ENCODE measurements at regions not wholly inside any gene's neighbourhood (a gene's known extent, or its start where the extent isn't known, plus 50 kb on each side); places are given as distances from the start of the nearest gene placed in this dataset.
"Not testable (repeated sequence)": the region's sequence is repeated elsewhere in the genome, so short reads cannot be mapped to it uniquely, and the experiment has no call there.

DNA sequence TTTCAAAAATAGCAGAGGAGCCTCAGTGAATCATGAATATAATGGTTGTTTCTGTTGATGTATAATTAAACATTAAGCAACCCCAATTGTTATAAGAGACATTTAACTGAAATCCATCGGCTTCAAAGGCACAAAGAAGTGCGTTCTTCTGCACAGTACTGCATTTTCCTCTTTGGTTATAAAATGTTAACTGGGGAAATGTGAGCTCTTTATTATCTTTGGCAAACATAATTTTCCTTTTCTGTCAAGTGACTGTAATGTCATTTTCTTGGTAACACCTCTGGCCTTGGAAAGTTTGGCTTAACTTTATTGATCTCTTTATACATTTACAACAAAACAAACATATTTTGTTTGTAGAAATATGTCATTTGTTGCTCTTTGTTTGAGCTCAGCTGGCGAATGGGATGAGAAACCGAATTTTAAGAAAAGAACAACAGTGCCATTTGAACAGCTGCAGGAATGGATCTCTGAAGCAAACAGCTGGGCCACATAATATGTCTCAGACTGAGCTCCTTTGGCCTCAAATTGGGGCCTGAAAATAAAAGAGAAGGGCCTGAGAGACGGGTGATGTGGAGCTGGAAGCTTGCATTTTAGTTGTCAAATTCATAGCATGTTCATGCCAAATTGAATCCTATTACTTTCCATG is 427.0 kb upstream of the SPTLC3 start:
- DNase-seq (ENCODE audit: low spot score), result no peak
- TF ChIP-seq, protein P1, sequence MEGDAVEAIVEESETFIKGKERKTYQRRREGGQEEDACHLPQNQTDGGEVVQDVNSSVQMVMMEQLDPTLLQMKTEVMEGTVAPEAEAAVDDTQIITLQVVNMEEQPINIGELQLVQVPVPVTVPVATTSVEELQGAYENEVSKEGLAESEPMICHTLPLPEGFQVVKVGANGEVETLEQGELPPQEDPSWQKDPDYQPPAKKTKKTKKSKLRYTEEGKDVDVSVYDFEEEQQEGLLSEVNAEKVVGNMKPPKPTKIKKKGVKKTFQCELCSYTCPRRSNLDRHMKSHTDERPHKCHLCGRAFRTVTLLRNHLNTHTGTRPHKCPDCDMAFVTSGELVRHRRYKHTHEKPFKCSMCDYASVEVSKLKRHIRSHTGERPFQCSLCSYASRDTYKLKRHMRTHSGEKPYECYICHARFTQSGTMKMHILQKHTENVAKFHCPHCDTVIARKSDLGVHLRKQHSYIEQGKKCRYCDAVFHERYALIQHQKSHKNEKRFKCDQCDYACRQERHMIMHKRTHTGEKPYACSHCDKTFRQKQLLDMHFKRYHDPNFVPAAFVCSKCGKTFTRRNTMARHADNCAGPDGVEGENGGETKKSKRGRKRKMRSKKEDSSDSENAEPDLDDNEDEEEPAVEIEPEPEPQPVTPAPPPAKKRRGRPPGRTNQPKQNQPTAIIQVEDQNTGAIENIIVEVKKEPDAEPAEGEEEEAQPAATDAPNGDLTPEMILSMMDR (IDR thresholded peaks at IDR 0.05; ENCODE audit: extremely low read depth, missing control alignments), result no peak

DNA sequence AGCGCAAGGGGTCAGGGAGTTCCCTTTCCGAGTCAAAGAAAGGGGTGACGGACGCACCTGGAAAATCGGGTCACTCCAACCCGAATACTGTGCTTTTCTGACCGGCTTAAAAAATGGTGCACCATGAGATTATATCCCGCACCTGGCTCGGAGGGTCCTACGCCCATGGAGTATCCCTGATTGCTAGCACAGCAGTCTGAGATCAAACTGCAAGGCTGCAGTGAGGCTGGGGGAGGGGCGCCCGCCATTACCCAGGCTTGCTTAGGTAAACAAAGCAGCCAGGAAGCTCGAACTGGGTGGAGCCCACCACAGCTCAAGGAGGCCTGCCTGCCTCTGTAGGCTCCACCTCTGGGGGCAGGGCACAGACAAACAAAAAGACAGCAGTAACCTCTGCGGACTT is 426.1 kb upstream of the SPTLC3 start:
- DNase-seq (ENCODE audit: low spot score), result not testable (repeated sequence)

DNA sequence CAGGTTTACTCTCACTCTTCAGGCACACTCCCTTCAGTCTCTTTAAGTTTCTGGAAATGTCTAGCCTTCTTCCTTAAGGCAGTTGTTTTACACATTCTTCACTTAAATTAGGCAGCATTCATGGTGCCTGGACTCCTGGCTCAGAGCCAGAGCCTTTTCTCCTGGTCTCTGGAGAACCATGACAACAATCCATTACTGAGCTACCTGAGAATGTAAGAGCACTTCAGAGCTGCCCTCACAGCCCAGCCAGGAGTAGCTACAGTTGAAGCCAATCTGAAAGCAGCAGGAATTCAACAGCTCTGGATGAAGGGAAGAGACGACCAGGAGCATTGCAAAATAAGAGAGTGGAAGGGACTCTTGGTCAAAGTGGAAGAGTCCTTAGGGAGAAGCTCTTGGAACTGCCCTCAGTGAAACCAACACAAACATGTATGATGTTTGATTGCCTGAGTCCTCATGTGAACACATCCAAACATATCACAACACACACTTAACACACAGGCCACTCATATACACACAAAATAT is 416.8 kb upstream of the SPTLC3 start:
- DNase-seq (ENCODE audit: low spot score), result no peak
- TF ChIP-seq, protein P1 (IDR thresholded peaks at IDR 0.05; ENCODE audit: extremely low read depth, missing control alignments), result no peak

DNA sequence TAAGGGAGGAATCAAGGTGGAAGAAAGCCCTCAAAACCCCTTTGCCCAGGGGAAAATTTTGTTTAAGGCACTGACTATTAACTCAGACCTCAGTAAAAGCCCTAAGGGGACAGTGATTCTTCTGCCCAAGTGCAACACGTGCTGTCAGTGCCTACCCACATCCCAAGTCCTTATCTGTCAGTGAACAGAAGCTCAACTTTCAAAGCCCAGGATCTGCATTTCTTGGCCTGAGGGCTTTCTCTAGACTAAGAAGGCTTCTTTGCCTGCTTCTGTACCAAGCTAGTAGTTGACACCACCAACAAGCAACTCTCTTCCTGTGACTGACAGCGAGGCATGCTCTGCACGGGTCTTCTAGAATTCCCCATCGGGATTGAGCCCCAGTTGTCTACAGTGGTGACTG is 416.0 kb upstream of the SPTLC3 start:
- TF ChIP-seq, protein P1 (IDR thresholded peaks at IDR 0.05; ENCODE audit: extremely low read depth, missing control alignments), result no peak

DNA sequence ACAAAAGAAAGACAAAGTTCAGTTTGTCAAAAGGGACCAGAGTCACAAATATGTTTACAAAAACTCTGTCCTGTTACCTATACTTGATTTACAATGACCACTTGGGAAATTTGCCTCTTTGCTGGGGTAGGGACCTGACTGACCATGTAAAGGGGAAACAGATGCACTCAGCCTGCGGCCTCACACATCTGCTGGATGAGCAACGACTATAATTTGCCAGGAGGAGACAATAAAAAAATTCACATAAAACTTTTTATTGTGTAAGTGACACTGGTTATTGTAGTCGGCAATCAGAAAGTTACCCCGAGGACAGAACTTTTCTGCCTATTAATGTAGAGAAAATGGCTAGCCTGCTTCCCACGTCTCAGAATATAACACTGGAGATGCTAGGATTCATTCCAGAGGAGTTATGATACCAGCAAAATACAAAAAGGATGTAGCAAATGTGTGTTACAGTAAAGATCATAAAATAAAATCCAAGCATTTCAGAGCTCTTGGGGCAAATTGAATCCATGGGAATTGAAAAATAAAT is 415.4 kb upstream of the SPTLC3 start:
- TF ChIP-seq, protein P1 (IDR thresholded peaks at IDR 0.05; ENCODE audit: extremely low read depth, missing control alignments), result no peak
- DNase-seq (ENCODE audit: low spot score), result no peak

More for the DNA sequence above, 416.0 kb upstream of the SPTLC3 start:
- DNase-seq (ENCODE audit: low spot score), result no peak

DNA sequence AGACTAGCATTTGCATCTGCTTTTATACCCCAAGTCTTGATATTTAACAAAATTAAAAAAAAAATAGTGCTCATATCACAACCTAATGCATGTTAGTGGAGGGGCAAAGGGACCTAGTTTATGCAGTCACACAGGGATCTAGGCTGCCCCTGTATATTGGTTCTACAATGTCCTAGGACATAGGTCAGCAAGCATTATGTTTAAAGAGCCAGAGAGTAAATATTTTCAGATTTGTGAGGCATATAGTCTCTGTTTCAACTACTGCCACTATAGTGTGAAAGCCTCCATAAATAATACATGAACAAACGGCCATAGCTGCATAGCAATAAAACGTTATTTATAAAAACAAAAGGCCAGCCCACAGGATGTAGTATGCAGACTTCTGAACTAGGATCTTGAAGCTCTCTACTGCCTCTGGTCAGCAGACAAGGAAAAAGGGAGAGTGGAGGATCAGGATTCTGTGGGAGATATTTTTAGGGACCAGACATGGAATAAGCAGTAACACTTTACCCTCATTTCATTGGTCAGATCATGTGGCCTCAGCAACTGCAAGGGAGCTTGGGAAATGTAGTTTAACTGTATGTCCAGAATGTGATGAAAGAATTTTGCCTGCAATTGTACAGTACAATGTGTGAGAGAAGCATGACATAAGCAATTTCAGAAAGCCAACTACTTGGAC is 414.2 kb upstream of the SPTLC3 start:
- TF ChIP-seq, protein P1 (IDR thresholded peaks at IDR 0.05; ENCODE audit: extremely low read depth, missing control alignments), result no peak
- DNase-seq (ENCODE audit: low spot score), result no peak

DNA sequence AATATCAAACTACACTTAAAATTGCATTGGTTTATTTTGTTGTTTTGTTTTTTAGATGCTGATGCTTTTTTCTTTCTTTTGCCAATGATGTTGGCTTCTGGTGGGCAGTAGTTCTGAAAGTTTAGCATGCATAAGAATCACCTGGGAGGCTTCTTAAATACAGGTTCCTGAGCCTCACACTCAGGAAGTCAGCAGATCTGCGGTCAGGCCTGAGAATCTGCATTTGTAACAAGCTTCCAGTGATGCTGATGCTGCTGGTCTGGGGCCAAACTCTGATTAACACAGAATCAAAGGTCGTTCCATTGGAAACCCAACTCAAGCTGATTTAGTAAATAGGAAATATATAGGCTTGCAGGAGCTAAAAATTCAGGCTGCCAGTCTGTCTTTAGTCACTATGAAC is 412.9 kb upstream of the SPTLC3 start:
- no peak for DNase-seq (ENCODE audit: low spot score)
- TF ChIP-seq, protein P1 (IDR thresholded peaks at IDR 0.05; ENCODE audit: extremely low read depth, missing control alignments), result no peak

Measured in GM20000 (cell line).